Fibroblast of villous mesenchyme (primary cell): ENCODE measurements at regions not wholly inside any gene's neighbourhood (a gene's known extent, or its start where the extent isn't known, plus 50 kb on each side); places are given as distances from the start of the nearest gene placed in this dataset.
"Not testable (repeated sequence)": the region's sequence is repeated elsewhere in the genome, so short reads cannot be mapped to it uniquely, and the experiment has no call there.

Experiments
- DNase-seq: peaks from one replicate; pipeline ENCODE4 v3.0.0-alpha.2; 2010; ENCODE audit warnings: low read depth
- H3K4me3 ChIP-seq: 2 replicates; pipeline ENCODE4 v1.5.1; 2011; ENCODE audit warnings: low read depth, mild to moderate bottlenecking, low read length
- TF ChIP-seq, protein P1 (sequence below): IDR thresholded peaks from 2 replicates; pipeline ENCODE4 v1.5.1; 2012; ENCODE audit warnings: low read depth, mild to moderate bottlenecking, low read length; ENCODE audit not compliant: insufficient read depth

DNA sequence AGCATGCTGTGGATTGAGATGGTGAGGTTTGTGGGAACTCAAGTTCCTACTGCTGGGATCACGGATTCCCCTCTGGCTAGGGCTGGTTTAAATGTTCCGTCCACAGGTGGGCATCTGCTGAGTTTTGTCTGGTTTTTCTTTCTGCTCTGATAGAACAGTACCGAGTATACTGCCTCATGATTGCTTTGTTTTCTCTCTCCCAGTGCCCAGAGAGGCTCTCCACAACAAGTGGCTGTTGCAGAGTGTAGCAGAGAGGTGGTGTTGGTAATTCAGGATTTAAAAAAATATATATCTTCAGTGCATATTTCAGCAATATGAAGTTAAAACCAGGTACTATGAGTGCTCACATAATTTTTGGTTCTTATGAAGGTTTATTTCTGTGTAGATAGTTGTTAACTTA, 213.7 kb downstream of the TEX13C start:
- TF ChIP-seq, protein P1, sequence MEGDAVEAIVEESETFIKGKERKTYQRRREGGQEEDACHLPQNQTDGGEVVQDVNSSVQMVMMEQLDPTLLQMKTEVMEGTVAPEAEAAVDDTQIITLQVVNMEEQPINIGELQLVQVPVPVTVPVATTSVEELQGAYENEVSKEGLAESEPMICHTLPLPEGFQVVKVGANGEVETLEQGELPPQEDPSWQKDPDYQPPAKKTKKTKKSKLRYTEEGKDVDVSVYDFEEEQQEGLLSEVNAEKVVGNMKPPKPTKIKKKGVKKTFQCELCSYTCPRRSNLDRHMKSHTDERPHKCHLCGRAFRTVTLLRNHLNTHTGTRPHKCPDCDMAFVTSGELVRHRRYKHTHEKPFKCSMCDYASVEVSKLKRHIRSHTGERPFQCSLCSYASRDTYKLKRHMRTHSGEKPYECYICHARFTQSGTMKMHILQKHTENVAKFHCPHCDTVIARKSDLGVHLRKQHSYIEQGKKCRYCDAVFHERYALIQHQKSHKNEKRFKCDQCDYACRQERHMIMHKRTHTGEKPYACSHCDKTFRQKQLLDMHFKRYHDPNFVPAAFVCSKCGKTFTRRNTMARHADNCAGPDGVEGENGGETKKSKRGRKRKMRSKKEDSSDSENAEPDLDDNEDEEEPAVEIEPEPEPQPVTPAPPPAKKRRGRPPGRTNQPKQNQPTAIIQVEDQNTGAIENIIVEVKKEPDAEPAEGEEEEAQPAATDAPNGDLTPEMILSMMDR, result no peak
- DNase-seq, result no peak
- no peak overlapping the region for H3K4me3 ChIP-seq

DNA sequence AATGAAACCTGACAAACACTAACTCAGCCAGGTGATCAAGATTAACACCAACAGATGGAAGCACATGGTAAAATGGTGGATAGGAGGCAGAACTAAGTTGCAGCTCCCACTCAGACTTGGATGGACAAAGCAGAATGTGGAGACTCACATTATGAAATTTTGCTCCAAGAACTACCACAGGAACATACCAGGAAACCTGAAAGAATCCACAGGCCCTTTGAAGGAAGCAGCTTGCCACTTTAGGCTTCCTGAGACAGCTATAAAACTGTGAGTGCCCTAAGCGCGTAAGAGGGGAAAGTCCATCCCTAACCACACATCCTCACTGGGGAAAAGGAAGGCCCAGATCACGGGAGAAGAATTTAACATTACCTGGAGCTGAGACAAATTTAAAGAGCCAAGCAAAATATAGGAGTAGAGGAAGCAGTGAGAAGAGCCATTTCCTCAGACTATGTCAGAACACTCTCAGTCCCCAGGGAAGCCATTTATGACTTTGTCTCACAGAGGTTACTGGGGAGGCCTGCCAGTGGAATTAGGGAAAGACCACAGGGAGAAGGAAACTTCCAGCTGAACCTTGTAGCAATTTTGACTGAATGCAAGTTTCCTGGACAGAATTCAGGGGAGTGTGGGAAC, 224.5 kb downstream of the TEX13C start:
- H3K4me3 ChIP-seq, result no peak overlapping the region
- TF ChIP-seq, protein P1, result no peak
- no peak for DNase-seq

DNA sequence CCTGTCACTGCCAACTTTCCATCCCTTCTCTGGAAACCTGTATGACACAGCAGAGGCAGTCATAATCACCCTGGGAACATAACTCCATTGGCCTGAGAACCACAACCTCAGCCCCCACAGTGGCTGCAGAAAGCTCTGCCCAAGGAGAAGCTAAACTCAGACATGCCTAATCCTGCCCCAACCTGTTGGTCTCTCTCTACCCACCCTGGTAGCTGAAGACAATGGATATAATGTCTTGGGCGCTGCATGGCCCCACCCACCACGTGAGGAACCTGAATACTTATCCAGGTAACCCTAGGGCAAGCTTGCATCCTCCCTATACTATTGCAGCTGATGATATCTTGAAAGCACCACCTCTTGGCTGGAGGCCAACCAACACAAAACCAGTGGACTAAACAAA, 225.2 kb downstream of the TEX13C start:
- DNase-seq, result no peak
- TF ChIP-seq, protein P1, result no peak
- H3K4me3 ChIP-seq, result no peak overlapping the region

DNA sequence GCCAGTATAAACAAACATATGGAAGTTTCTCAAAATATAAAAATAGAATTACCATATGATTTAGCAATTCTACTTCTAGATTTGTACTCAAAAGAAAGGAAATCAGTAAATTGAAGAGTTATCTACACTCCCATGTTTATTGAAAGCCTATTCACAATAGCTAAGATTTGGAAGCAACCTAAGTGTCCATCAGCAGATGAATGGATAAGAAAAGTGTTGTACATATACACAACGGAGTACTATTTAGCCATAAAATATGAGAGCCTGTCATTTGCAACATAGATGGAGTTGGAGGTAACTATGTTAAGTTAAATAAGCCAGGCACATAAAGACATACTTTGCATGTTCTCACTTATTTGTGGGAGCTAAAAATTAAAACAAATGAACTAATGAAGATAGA, 257.8 kb downstream of the TEX13C start:
- TF ChIP-seq, protein P1, result no peak
- DNase-seq, result no peak
- no peak overlapping the region for H3K4me3 ChIP-seq

DNA sequence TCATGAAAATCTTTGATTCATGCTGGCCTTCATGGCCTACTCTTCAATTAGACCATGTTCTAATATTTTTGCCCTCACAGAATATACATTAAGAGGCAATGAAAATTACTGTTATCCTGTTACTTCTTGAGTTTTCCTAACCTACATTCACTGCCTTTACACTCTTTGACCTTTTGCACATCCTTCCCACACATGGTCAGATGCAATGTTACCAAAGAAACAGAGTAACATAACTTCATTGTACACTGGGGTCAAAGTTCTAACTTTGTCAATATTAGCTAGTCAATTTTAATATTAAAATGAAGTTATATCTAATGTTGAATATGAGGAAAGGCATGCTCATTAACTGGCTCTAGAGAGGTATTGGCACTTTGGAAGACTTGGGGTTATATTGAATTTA, 284.8 kb downstream of the TEX13C start:
- no peak for DNase-seq
- TF ChIP-seq, protein P1, result no peak
- no peak overlapping the region for H3K4me3 ChIP-seq

DNA sequence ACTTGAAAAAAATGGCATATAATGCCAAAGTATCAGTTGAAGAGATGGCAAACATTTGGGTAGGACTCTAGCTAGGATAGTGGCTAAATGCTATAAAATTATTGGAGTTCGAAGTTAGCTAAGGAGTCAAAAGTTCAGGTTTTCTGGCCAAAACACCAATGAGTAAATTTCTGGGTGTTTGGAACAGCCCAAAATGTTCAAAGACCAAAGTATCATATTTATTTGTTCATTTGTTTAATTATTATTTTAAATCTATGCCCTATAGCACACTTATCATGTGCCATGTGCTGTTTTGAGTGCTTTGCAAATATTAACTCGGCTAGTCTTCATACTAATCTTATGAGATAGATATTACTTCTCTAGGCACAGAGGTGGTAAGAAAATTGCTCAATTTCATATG, 285.5 kb downstream of the TEX13C start:
- TF ChIP-seq, protein P1, result no peak
- H3K4me3 ChIP-seq, result no peak overlapping the region
- DNase-seq, result no peak

DNA sequence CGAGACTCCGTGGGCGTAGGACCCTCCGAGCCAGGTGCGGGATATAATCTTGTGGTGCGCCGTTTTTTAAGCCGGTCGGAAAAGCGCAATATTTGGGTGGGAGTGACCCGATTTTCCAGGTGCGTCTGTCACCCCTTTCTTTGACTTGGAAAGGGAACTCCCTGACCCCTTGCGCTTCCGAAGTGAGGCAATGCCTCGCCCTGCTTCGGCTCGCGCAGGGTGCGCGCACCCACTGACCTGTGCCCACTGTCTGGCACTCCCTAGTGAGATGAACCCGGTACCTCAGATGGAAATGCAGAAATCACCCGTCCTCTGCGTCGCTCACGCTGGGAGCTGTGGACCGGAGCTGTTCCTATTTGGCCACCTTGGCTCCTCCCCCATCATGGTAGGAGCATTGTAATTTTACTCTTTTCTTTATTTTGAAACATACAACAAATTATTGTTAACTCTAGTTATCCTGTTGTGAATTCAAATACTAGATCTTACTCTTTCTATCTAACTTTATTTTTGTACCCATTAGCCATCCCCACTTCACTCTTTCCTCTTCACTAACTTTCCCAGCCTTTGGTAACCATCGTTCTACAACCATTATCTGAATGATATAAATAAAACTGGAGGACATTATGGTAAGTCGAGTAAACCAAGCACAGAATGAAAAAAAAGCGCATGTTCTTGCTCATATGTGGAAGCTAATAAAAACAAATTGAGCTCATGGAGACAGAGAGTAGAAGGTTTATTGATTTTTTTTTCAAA, 295.1 kb downstream of the TEX13C start:
- DNase-seq, result not testable (repeated sequence)

More for the DNA sequence above, 295.1 kb downstream of the TEX13C start:
- not testable (repeated sequence) for H3K4me3 ChIP-seq
